H1 (cell line): ENCODE measurements at regions not wholly inside any gene's neighbourhood (a gene's known extent, or its start where the extent isn't known, plus 50 kb on each side); places are given as distances from the start of the nearest gene placed in this dataset.

Experiments used
- CTCF ChIP-seq, 3 experiments: IDR thresholded peaks; 1 replicate in 2 of 3; 2 replicates in 1 of 3; pipeline versions ENCODE4 v1.5.1 to v1.6.1; 2011; ENCODE audit warnings: low read length in 3 of 3, mild to moderate bottlenecking in 3 of 3, inconsistent platforms in 2 of 3, low read depth in 1 of 3, moderate library complexity in 1 of 3; ENCODE audit not compliant: insufficient read depth in 1 of 3; ENCODE audit errors: control extremely low read depth in 1 of 3
- EP300 ChIP-seq, 2 experiments: IDR thresholded peaks; 1 replicate in 1 of 2; 2 replicates in 1 of 2; pipeline ENCODE4 v1.6.1; 2011 to 2012; ENCODE audit warnings: low read depth in 2 of 2, low read length in 2 of 2, mild to moderate bottlenecking in 2 of 2, borderline replicate concordance in 1 of 2, inconsistent platforms in 1 of 2, moderate library complexity in 1 of 2
- NRF1 ChIP-seq: IDR thresholded peaks from 2 replicates; pipeline ENCODE4 v1.6.1; 2011; ENCODE audit warnings: mild to moderate bottlenecking, low read depth, low read length, improper control_type of control experiment
- SIRT6 ChIP-seq: IDR thresholded peaks from one replicate; pipeline ENCODE4 v1.7.1; 2012; ENCODE audit warnings: low read length, inconsistent platforms
- TAF1 ChIP-seq: IDR thresholded peaks from 2 replicates; pipeline ENCODE4 v1.6.1; 2011; ENCODE audit warnings: mild to moderate bottlenecking, low read depth, low read length

GRCh38 chr6:40293460-40294185 lies 293.5 kb downstream of the LRFN2 start:
- TF ChIP-seq CTCF (IDR thresholded peaks at IDR 0.05; ENCODE audit: control extremely low read depth in 1 of 3, insufficient read depth in 1 of 3, low read depth in 1 of 3, low read length in 3 of 3) (no peak), SIRT6 (no peak), TAF1 (no peak), EP300 (IDR thresholded peaks at IDR 0.05; ENCODE audit: borderline replicate concordance in 1 of 2, low read depth in 2 of 2, low read length in 2 of 2) (no peak), NRF1 (no peak)
